Suprapubic skin (tissue), 4 donors: ENCODE measurements at regions not wholly inside any gene's neighbourhood (a gene's known extent, or its start where the extent isn't known, plus 50 kb on each side); places are given as distances from the start of the nearest gene placed in this dataset.

ENCODE experiments used
- DNase-seq, 2 donors: peaks; one replicate each; pipeline ENCODE4 v3.0.0-alpha.2; 2019; ENCODE audit warnings: low spot score in 2 of 2
- H3K27ac ChIP-seq: fragments of 200-600 bp; sonication (generic); one replicate; pipeline ENCODE4 v1.5.1; 2019
- H3K27me3 ChIP-seq: fragments of 200-600 bp; sonication (generic); one replicate; pipeline ENCODE4 v1.5.1; 2019
- H3K36me3 ChIP-seq: fragments of 200-600 bp; sonication (generic); one replicate; pipeline ENCODE4 v1.5.1; 2019
- H3K4me1 ChIP-seq: fragments of 200-600 bp; sonication (generic); one replicate; pipeline ENCODE4 v1.5.1; 2019
- H3K4me3 ChIP-seq: fragments of 200-600 bp; sonication (generic); one replicate; pipeline ENCODE4 v1.5.1; 2019; ENCODE audit warnings: mild to moderate bottlenecking
- H3K9me3 ChIP-seq: fragments of 200-600 bp; sonication (generic); one replicate; pipeline ENCODE4 v1.5.1; 2019
- CTCF ChIP-seq, 2 donors: fragments of 200-600 bp in 1 of 2; fragments of 450-650 bp in 1 of 2; sonication (generic) in 1 of 2; IDR thresholded peaks; one replicate each; pipeline ENCODE4 v1.5.1; 2016 to 2019; ENCODE audit warnings: antibody characterized with exemption in 2 of 2, mild to moderate bottlenecking in 1 of 2, moderate library complexity in 1 of 2
- EP300 ChIP-seq: sonication (generic); formaldehyde crosslinking; IDR thresholded peaks from one replicate; pipeline ENCODE4 v1.6.1; 2017; ENCODE audit warnings: antibody characterized with exemption
- POLR2A ChIP-seq, 2 donors: fragments of 450-650 bp; IDR thresholded peaks; one replicate each; pipeline ENCODE4 v1.6.1; 2017; ENCODE audit warnings: antibody characterized with exemption in 2 of 2, mild to moderate bottlenecking in 2 of 2, moderate library complexity in 2 of 2
- POLR2AphosphoS5 ChIP-seq, 3 donors: sonication (generic); formaldehyde crosslinking; IDR thresholded peaks; one replicate each; pipeline ENCODE4 v1.6.1; 2017; ENCODE audit warnings: antibody characterized with exemption in 3 of 3
- WGBS: methylation state at CpG from one replicate; pipeline ENCODE4 v1.1.5; 2018; 5-methylcytosine and 5-hydroxymethylcytosine counted together

- TF ChIP-seq POLR2A (IDR thresholded peaks at IDR 0.05) (no peak), CTCF (IDR thresholded peaks at IDR 0.05) (no peak), EP300 (no peak), POLR2AphosphoS5 (IDR thresholded peaks at IDR 0.05) (no peak)
- H3K27me3 ChIP-seq, result no peaks in the 10 kb centered on the region
- DNase-seq, result no peak
- peaks cover 4% of the 10 kb centered on the region for H3K9me3 ChIP-seq
- H3K36me3 ChIP-seq, result no peaks in the 10 kb centered on the region
- WGBS, result 68% methylated on average over 2 of the region's 2 CpGs
- no peaks in the 10 kb centered on the region for H3K4me1 ChIP-seq
- no peak overlapping the region for H3K4me3 ChIP-seq
- no peak overlapping the region for H3K27ac ChIP-seq
These were observed 785.0 kb downstream of the PDCD6IP start for GRCh38 chr3:34583451-34583850.

GRCh38 chr3:34584971-34585370, 786.5 kb downstream of the PDCD6IP start:
- TF ChIP-seq CTCF (IDR thresholded peaks at IDR 0.05) (no peak), POLR2AphosphoS5 (IDR thresholded peaks at IDR 0.05) (no peak), EP300 (no peak), POLR2A (IDR thresholded peaks at IDR 0.05) (no peak)
- Histone ChIP-seq H3K9me3 (peaks cover 4% of the 10 kb centered on the region), H3K36me3 (no peaks in the 10 kb centered on the region), H3K4me3 (no peak overlapping the region), H3K27ac (no peak overlapping the region), H3K27me3 (no peaks in the 10 kb centered on the region), H3K4me1 (no peaks in the 10 kb centered on the region)
- no peak for DNase-seq
- WGBS, result 60% methylated on average over 1 of the region's 1 CpG

GRCh38 chr3:34599595-34599994, 801.2 kb downstream of the PDCD6IP start:
- 79% methylated on average over 2 of the region's 2 CpGs for WGBS

GRCh38 chr3:34619990-34620389, 821.6 kb downstream of the PDCD6IP start:
- no peak overlapping the region for H3K4me3 ChIP-seq
- no peak for DNase-seq
- no peaks in the 10 kb centered on the region for H3K4me1 ChIP-seq
- H3K27me3 ChIP-seq, result no peaks in the 10 kb centered on the region
- peaks cover 16% of the 10 kb centered on the region for H3K9me3 ChIP-seq
- WGBS, result 67% methylated on average over 2 of the region's 2 CpGs
- no peak overlapping the region for H3K27ac ChIP-seq
- no peaks in the 10 kb centered on the region for H3K36me3 ChIP-seq
- TF ChIP-seq POLR2A (IDR thresholded peaks at IDR 0.05) (no peak), EP300 (no peak), CTCF (IDR thresholded peaks at IDR 0.05) (no peak), POLR2AphosphoS5 (IDR thresholded peaks at IDR 0.05) (no peak)

More at GRCh38 chr3:34599595-34599994, 801.2 kb downstream of the PDCD6IP start:
- Histone ChIP-seq H3K27me3 (no peaks in the 10 kb centered on the region), H3K9me3 (no peaks in the 10 kb centered on the region), H3K27ac (no peak overlapping the region), H3K36me3 (no peaks in the 10 kb centered on the region), H3K4me1 (no peaks in the 10 kb centered on the region), H3K4me3 (no peak overlapping the region)
- DNase-seq, result no peak
- no peak for TF ChIP-seq POLR2AphosphoS5 (IDR thresholded peaks at IDR 0.05)
- no peak for TF ChIP-seq POLR2A (IDR thresholded peaks at IDR 0.05)
- no peak for TF ChIP-seq CTCF (IDR thresholded peaks at IDR 0.05)
- no peak for TF ChIP-seq EP300

- Histone ChIP-seq H3K27me3 (no peaks in the 10 kb centered on the region), H3K4me1 (no peaks in the 10 kb centered on the region), H3K9me3 (no peaks in the 10 kb centered on the region), H3K36me3 (no peaks in the 10 kb centered on the region), H3K4me3 (no peak overlapping the region), H3K27ac (no peak overlapping the region)
- no peak for DNase-seq
- no peak for TF ChIP-seq POLR2A (IDR thresholded peaks at IDR 0.05)
- TF ChIP-seq CTCF (IDR thresholded peaks at IDR 0.05), result no peak
- no peak for TF ChIP-seq EP300
- TF ChIP-seq POLR2AphosphoS5 (IDR thresholded peaks at IDR 0.05), result no peak
These were observed 828.3 kb downstream of the PDCD6IP start for GRCh38 chr3:34626699-34627098.
